ENCODE measurements at regions not wholly inside any gene's neighbourhood (a gene's known extent, or its start where the extent isn't known, plus 50 kb on each side); places are given as distances from the start of the nearest gene placed in this dataset.

- no peaks in the 10 kb centered on the region for H4K20me1 ChIP-seq
- no peaks in the 10 kb centered on the region for H3K4me1 ChIP-seq
- H3K27ac ChIP-seq, result no peak overlapping the region
- no peak overlapping the region for H3K9ac ChIP-seq
- H3K9me3 ChIP-seq (replicated peaks in 1 of 11), result no peaks in the 10 kb centered on the region
- no peak overlapping the region for H3K4me3 ChIP-seq
- H3K27me3 ChIP-seq, result no peaks in the 10 kb centered on the region
- H3K4me2 ChIP-seq, result no peak overlapping the region
- H3K36me3 ChIP-seq, result no peaks in the 10 kb centered on the region
- no peak for TF ChIP-seq Cebpa-rat (IDR thresholded peaks at IDR 0.05)
Observed at GRCh38 chr13:61852116-61852619, 436.5 kb upstream of the PCDH20 start.

DNA sequence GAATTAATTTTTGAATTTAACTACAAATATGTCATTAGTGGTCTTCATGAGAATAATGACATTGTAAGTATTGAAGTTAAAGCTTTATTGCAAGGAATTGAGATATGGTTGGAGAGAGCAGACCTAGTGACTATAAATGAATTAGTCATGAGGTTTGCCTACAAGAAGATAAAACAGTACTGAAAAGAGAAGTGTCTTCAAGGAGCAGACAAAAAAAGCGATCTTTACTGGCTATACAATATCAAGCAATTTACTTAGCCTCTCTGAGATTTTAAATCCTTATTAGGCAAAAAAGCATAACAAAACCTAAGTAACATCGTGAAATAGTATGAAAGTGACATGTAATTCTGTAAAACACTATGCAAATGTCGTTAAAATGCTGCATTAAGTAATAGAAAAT is 435.1 kb upstream of the PCDH20 start:
- Histone ChIP-seq H3K4me1 (no peaks in the 10 kb centered on the region), H3K9me3 (replicated peaks in 1 of 11) (no peaks in the 10 kb centered on the region), H3K27ac (no peak overlapping the region), H3K4me2 (no peak overlapping the region), H3K36me3 (no peaks in the 10 kb centered on the region), H3K27me3 (no peaks in the 10 kb centered on the region), H4K20me1 (no peaks in the 10 kb centered on the region), H3K4me3 (no peak overlapping the region), H3K9ac (no peak overlapping the region)
- no peak for TF ChIP-seq Cebpa-rat (IDR thresholded peaks at IDR 0.05)

- no peaks in the 10 kb centered on the region for H3K4me1 ChIP-seq
- H3K9me3 ChIP-seq (replicated peaks in 1 of 11), result no peaks in the 10 kb centered on the region
- H3K27me3 ChIP-seq, result no peaks in the 10 kb centered on the region
- H3K4me3 ChIP-seq, result no peak overlapping the region
- H3K36me3 ChIP-seq, result no peaks in the 10 kb centered on the region
- no peak overlapping the region for H3K27ac ChIP-seq
- no peaks in the 10 kb centered on the region for H4K20me1 ChIP-seq
- TF ChIP-seq Cebpa-rat (IDR thresholded peaks at IDR 0.05), result no peak
- H3K4me2 ChIP-seq, result no peak overlapping the region
- H3K9ac ChIP-seq, result no peak overlapping the region
Observed at GRCh38 chr13:61838568-61838967, 422.9 kb upstream of the PCDH20 start.

- no peak overlapping the region for H3K27ac ChIP-seq
- no peaks in the 10 kb centered on the region for H3K27me3 ChIP-seq
- H3K9ac ChIP-seq, result no peak overlapping the region
- no peaks in the 10 kb centered on the region for H4K20me1 ChIP-seq
- no peak overlapping the region for H3K4me2 ChIP-seq
- H3K36me3 ChIP-seq, result no peaks in the 10 kb centered on the region
- no peaks in the 10 kb centered on the region for H3K9me3 ChIP-seq (replicated peaks in 1 of 11)
- peaks cover 0 to 8% (median 2%) of the 10 kb centered on the region in 10 experiments; a peak in 6 of 20 replicates for H3K4me1 ChIP-seq
- no peak for TF ChIP-seq Cebpa-rat (IDR thresholded peaks at IDR 0.05)
- H3K4me3 ChIP-seq, result no peak overlapping the region
Observed at GRCh38 chr13:61833228-61833627, 417.6 kb upstream of the PCDH20 start.

DNA sequence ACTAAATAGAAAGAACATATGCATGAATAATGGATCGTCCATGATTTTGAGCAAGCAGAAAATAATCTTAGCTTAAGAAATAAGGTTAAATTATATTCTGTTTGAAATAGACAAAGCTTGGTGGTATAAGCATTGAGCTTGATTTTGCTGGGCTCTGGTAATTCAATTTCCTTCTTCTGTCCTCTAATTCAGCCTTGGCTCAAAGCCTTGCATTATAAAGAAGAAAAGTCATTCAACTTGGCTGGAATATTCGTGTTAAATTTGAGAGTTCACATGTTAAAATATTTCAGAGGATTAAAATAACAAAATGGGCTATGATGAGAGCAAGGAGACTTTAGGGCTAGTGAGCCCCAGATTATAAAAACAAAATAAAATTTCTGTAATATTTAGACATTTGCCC is 415.4 kb upstream of the PCDH20 start:
- Histone ChIP-seq H3K4me1 (peaks cover 0 to 8% (median 2%) of the 10 kb centered on the region in 10 experiments; a peak in 6 of 20 replicates), H4K20me1 (no peaks in the 10 kb centered on the region), H3K9ac (no peak overlapping the region), H3K27me3 (no peaks in the 10 kb centered on the region), H3K4me3 (no peak overlapping the region), H3K9me3 (replicated peaks in 1 of 11) (no peaks in the 10 kb centered on the region), H3K27ac (no peak overlapping the region), H3K4me2 (no peak overlapping the region), H3K36me3 (no peaks in the 10 kb centered on the region)
- TF ChIP-seq Cebpa-rat (IDR thresholded peaks at IDR 0.05), result no peak

- Histone ChIP-seq H3K4me1 (peaks cover 0 to 8% (median 2%) of the 10 kb centered on the region in 10 experiments; a peak in 6 of 20 replicates), H3K27ac (no peak overlapping the region), H3K36me3 (no peaks in the 10 kb centered on the region), H4K20me1 (no peaks in the 10 kb centered on the region), H3K9me3 (replicated peaks in 1 of 11) (no peaks in the 10 kb centered on the region), H3K27me3 (no peaks in the 10 kb centered on the region), H3K9ac (no peak overlapping the region), H3K4me3 (no peak overlapping the region), H3K4me2 (no peak overlapping the region)
- no peak for TF ChIP-seq Cebpa-rat (IDR thresholded peaks at IDR 0.05)
Observed at GRCh38 chr13:61830475-61830874, 414.8 kb upstream of the PCDH20 start.

DNA sequence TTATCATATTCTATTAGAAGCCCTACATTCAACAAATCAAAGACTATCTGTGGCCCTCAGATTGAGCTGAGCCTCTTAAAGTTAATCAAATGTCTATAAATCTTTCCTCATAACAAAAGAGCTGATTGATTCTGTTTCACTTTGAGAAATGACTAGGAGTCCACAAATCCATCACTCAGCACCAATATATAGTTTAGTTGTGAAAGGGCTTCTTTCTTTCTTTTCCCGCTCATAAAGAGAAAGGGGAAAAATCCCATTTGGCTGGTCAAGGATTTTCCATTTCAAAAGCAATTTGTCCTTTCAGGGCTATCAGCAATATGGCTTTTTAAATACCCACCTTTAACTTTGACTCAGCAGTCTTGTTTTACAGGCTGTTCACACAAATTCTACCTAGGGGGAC is 408.5 kb upstream of the PCDH20 start:
- Histone ChIP-seq H3K27me3 (no peaks in the 10 kb centered on the region), H3K4me1 (peaks cover 0 to 1% (median 0%) of the 10 kb centered on the region in 10 experiments; a peak in 3 of 20 replicates), H3K4me3 (no peak overlapping the region), H3K9me3 (replicated peaks in 1 of 11) (no peaks in the 10 kb centered on the region), H3K9ac (no peak overlapping the region), H3K36me3 (no peaks in the 10 kb centered on the region), H4K20me1 (no peaks in the 10 kb centered on the region), H3K4me2 (no peak overlapping the region), H3K27ac (no peak overlapping the region)
- no peak for TF ChIP-seq Cebpa-rat (IDR thresholded peaks at IDR 0.05)

GRCh38 chr13:61812286-61812685 is 396.6 kb upstream of the PCDH20 start:
- Histone ChIP-seq H3K4me3 (no peak overlapping the region), H3K4me1 (no peaks in the 10 kb centered on the region), H3K27ac (no peak overlapping the region), H3K9ac (no peak overlapping the region), H3K36me3 (no peaks in the 10 kb centered on the region), H3K9me3 (replicated peaks in 1 of 11) (no peaks in the 10 kb centered on the region), H3K4me2 (no peak overlapping the region), H4K20me1 (no peaks in the 10 kb centered on the region), H3K27me3 (no peaks in the 10 kb centered on the region)
- TF ChIP-seq Cebpa-rat (IDR thresholded peaks at IDR 0.05), result no peak

- no peak overlapping the region for H3K9ac ChIP-seq
- no peak for TF ChIP-seq Cebpa-rat (IDR thresholded peaks at IDR 0.05)
- no peaks in the 10 kb centered on the region for H3K9me3 ChIP-seq (replicated peaks in 1 of 11)
- H3K4me2 ChIP-seq, result no peak overlapping the region
- H3K4me1 ChIP-seq, result no peaks in the 10 kb centered on the region
- H3K36me3 ChIP-seq, result no peaks in the 10 kb centered on the region
- no peaks in the 10 kb centered on the region for H4K20me1 ChIP-seq
- no peaks in the 10 kb centered on the region for H3K27me3 ChIP-seq
- H3K4me3 ChIP-seq, result no peak overlapping the region
- H3K27ac ChIP-seq, result no peak overlapping the region
Observed at GRCh38 chr13:61810065-61810464, 394.4 kb upstream of the PCDH20 start.

DNA sequence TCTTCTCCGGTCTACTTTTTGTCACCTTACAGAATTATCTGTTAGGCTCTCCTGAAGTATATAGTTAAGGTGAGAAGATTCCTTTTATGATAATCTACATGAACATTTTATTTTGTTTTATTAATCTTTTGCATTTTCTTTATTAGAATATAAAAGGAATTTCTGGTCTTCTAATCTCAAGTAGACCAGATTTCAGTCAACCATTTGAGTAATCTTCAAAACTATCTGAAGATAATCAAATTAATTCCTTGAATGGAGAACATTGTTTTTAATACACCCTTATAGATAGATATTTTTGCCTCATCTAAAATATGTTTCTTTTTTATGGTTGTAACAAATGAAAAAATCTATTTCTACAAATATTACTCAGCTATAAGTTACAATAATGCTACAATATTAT is 381.7 kb upstream of the PCDH20 start:
- TF ChIP-seq Cebpa-rat (IDR thresholded peaks at IDR 0.05), result no peak
- H3K36me3 ChIP-seq, result no peaks in the 10 kb centered on the region
- no peaks in the 10 kb centered on the region for H3K27me3 ChIP-seq
- no peak overlapping the region for H3K27ac ChIP-seq
- no peak overlapping the region for H3K9ac ChIP-seq
- no peaks in the 10 kb centered on the region for H3K4me1 ChIP-seq
- no peaks in the 10 kb centered on the region for H4K20me1 ChIP-seq
- no peaks in the 10 kb centered on the region for H3K9me3 ChIP-seq (replicated peaks in 1 of 11)
- H3K4me3 ChIP-seq, result no peak overlapping the region
- H3K4me2 ChIP-seq, result no peak overlapping the region
